Activated CD8-positive, alpha-beta memory T cell treated with anti-CD3 and anti-CD28 coated beads for 48 hours (primary cell): ENCODE measurements at regions not wholly inside any gene's neighbourhood (a gene's known extent, or its start where the extent isn't known, plus 50 kb on each side); places are given as distances from the start of the nearest gene placed in this dataset.
"Not testable (repeated sequence)": the region's sequence is repeated elsewhere in the genome, so short reads cannot be mapped to it uniquely, and the experiment has no call there.

Experiments
- DNase-seq, 3 experiments: peaks; one replicate each; pipeline ENCODE4 v3.0.0-alpha.2; 2020; ENCODE audit warnings: low read depth in 2 of 3, low spot score in 2 of 3

DNA sequence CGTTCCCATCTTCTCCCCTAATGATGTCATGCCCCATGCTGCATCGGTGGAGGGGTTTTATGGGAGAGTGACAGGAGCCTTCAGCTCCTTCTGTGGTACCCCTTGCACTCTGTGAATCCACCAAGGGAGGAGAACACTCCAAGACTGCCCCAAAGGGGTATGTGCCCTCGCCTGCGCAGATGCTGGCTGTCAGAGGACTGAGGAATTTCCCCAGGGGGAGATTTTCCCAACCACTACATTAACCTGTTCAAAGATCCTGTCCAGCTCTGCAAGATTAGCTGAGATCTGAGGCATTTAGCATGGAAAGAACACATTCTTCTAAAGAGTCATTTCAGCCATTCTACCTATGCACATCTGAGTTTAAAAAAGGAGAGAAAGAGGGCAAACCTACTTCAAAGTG is 143.2 kb upstream of the ITGA6 start:
- DNase-seq: no peak

DNA sequence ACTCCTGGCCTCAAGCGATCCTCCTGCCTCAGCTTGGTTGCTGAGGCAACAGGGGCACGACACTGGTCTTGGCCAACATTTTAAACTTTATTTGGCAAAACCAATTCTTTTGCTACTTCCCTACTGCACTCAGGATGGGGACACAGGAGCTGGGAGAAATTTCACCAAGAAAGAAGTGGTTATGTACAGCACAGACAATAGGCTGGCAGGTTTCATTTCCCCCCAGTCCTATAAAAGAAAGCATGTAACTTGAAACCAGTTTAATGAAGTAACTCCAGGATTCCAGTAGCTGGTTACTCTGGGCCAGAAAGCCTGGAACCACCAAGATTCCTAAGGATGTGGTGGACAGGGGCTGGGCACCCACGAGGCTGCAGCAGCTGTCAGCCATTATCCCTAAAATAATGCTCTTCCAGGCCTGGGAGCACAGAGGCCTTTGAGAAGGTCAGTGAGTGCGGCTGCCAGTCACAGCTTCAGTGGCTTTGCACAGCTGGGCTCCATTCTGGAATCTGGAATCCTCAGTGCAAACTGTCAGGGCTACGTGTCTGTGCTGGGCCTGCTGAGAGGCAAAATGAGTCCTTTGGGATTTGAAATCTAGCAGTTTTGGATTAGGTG is 142.3 kb upstream of the ITGA6 start:
- no peak for DNase-seq

DNA sequence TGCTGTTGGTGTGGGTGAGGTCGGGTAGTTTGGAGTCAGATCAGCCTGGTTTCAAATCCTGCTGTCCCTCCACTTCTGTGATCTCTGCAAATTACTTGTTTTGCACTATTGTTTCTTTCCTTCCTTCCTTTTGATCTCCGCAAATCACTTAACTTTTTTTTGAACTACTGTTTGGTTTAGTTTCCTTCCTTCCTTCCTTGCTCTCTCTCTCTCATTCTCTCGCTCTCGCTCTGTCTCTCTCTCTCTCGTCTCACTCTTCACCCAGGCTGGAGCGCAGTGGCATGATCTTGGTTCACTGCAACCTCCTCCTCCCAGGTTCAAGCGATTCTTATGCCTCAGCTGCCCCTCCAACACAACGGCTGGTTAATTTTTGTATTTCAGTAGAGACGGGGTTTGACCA is 141.6 kb upstream of the ITGA6 start:
- no peak for DNase-seq

DNA sequence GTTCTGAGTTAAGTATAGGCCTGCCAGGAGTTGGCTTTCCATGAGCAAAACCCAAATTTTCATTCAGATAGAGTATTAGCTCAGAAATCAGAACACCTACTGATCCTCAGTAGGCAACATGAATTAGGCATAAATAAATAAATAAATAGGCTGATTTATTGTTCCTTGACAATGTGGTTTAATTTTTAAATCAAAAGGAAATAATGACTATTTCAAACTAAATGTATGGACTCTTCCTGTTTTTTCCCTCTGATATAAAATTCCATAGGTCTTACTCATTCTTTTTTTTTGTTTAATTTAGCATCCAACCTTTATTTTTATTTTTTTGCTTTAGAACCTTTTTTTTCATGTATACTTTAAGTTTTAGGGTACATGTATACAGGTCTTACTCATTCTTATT is 140.2 kb upstream of the ITGA6 start:
- no peak for DNase-seq

DNA sequence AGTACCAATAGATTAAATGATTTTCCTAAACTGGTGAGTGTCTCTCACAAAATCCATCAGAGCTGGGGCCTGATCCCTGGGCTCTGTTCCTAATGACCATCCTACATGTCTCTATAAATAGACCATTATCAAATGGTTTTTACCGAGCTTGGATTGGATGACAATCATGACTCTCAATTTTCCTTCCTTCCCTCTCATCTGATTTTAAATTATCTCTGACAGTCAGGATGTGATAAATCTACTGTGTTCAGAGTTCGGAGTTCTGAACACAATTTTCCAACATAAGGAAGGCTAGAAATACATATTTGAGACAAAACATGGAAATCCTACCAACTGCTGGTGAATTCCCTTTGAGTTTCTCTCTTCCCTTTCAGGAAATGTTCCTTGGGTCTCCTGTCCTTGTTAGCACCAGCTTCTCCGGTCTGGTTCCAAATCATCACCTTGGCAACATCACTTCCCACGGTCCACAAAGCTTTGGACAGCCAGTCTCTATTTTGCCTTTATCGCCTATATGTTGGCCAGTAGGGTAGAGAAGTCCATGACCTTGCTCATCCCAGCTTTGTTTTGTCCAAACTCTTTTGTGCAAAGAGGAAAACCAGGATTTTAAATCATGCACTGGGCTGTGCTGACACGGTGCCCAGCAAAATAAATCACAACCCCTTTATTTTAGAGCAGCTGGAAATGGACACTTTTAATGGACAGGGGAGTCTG is 139.6 kb upstream of the ITGA6 start:
- no peak for DNase-seq

DNA sequence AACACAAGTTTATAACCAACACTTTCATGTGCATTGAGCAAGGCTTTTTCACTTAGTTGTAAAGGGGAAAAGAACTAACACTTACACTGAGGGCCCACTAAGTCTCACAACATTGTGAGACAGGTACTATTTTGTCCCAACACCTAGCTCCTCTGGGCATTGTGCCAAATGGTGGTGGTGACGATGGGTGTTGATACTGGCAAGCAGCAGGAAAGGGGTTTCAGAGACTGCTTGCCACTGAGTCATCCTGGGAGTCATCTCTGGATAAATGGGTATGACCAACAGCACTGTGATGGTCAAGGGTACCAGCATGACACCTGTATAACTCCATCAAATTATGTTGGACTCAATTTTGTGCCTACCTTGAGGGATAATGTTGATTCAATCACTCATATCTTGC is 138.8 kb upstream of the ITGA6 start:
- peak in 1 of 3 experiments; percentile 5 for DNase-seq

DNA sequence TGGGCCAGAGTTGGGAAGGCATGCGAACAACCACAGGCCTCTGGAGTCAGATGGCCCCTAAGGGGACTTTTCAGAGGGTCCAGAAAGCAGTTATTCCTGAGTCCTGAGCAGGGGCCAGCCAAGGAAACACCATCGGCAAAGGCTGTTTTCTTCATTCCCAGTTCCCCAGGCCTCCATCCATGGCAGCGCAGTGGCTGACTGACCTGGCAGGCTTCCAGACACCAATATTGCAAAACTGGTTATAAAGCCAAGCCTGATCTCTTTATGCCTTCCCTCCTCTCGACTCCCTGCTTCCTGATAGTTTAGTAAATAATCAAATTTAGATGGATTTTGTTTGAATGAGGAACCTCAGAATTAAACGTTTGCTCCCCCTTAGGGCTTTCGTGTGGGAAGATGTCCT is 133.4 kb upstream of the ITGA6 start:
- no peak for DNase-seq

DNA sequence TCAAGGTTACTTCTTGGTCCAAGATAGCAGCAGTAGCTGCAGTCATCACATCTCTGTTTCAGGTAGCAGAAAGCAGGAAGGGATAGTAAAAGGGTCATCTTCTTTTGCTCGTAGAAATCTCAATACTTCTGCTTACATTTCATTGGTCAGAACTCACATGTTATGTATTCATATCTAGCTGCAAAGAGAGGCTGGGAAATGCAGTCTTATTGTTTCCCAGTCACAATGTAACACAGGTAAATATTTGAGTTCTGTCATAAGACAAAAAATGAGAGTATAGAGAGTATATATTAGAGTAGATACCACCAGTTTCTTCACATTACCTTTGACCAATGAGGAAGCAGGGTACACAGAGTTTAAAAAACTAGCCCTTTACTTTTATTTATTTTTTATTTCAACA is 132.4 kb upstream of the ITGA6 start:
- DNase-seq: no peak

DNA sequence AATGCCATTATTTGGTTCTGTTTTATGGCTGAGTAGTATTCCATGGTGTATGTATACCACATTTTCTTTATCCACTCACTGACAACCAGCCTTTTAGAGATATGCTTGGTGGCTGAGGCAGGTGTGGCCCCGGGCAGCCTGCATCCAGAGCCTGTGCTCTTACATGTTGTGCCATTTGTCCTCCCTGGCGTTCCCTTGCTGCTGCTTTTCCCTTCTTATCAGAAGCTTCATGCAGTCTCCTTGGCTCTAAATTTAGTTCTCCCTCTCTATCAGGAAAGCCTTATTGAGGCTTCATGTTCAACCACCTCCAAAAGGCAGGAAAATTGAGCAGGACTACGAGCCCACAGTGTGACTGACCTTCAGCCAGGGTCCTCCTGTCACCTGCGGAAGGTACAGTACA is 131.7 kb upstream of the ITGA6 start:
- no peak for DNase-seq

DNA sequence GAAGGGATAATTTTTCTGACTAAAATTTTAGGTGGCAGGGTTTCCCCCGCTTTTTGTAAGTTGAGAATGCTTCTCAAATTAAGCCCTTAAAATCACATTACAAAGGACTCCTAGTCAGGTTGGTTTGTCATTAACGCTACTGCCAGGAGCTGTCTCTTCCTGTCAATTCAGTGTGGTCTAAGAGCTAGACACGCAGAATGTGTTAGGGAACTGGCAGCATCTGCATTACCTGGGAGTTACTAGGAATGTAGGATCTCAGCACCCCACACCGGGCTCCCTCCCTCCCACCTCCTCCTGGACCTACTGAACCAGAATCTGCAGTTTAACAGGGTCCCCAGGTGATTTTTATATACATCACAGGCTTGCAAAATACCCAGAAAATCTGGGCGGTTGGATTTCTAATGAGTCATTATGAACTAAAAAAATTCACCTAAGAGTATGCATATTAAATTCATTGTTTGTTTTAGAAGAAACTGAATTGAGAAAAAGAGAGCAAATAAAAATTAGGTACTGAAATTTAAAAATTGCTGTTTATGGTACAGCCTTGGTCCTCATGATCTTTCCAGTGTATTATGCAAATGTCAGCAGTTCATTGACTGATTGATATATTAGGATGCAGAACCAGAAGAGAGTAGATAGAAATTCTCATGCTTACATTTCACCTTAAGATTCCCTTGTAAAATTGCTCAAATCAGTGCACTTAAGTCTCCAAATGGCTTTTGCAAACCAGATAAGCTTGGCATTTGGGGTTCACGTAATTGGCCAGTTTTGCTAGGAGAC is 130.9 kb upstream of the ITGA6 start:
- DNase-seq: no peak

DNA sequence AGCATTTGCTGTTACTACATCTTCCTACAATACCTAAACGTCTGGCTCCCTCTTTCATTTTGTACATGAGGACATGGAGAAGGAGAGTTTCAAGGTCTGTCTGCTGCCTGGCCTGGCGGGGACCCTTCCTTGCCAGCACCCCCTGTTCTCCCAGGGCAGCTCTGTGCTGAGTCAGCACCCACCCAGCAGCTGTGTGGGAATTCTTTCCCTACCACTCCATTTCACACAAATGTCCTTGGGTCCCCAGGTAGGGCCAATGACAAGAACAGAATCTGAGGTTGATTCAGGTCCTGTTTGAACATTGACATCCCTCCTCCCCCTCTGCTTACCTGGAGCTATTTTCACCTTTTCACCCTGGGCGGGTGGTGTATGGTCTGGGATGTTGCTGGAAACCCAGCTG is 129.9 kb upstream of the ITGA6 start:
- no peak for DNase-seq

DNA sequence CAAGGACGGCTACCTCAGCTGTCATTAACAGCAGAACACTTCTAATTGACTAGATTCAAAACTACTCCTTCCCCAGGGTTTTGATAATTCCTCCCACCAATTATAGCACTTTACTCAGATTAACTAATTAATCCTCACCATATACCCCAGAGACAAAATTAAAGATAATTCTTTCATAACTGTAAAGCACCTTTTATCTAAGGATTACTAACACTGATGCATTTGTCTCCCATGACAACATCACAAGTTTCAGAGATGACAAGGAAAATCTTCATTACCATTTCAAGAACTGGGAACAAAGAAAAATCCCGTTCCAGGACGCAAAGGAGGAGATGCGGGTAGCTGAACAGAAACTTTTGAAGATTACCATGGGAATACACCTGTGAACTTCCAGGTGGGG is 129.4 kb upstream of the ITGA6 start:
- DNase-seq: no peak

DNA sequence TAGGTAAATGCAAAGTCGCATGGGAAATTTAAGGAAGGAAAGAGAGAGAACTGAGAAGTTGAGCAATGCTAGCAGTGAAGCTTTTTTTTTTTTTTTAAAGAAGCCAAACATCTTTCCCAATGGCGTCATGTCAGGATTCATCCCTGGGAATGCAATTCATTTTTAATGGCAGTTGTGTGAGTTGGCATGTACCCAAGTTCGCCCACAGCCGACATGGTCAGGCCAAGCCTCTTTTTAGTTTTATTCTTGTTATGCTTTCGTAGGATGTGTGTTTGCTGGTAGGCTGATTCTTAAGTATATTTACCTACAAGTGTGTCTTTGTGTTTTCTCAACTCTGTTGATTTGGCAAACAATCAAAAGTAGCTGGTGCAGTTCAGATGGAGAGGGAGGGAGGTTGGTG is 127.6 kb upstream of the ITGA6 start:
- DNase-seq: no peak

DNA sequence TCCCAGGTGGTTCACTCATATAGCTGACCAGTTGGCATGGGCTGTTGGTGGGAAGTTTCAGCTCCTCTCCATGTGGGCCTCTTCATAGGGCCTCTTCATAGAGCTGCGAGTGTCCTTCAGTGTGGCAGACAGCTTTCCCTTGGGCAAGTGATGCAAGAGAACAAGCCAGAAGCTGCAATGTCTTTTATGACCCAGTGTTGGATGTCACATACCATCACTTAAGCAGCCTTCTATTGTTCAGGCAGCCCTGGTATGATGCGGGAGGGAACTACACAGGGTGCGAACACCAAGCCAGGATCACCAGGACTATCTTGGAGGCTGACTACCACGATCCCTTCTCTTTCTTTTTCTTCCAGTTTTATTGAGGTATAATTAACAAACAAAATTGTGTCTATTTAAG is 126.5 kb upstream of the ITGA6 start:
- no peak for DNase-seq

DNA sequence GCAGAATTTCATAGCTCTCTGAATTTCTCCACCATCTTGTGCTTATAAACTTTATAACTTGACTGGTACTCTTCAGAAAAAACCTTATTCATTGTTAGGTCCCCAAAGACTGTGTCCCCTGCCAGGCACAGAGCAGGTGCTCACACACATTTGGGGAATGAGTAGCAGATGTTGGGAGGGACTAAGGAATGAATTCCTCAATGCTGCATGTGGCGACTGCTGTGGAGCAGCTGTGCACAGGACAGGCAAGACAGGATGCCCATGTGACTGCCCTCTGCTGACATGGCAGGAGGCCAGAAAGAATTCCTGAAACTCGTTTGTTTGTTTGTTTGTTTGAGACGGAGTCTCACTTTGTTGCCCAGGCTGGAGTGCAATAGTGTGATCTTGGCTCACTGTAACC is 122.3 kb upstream of the ITGA6 start:
- no peak for DNase-seq

DNA sequence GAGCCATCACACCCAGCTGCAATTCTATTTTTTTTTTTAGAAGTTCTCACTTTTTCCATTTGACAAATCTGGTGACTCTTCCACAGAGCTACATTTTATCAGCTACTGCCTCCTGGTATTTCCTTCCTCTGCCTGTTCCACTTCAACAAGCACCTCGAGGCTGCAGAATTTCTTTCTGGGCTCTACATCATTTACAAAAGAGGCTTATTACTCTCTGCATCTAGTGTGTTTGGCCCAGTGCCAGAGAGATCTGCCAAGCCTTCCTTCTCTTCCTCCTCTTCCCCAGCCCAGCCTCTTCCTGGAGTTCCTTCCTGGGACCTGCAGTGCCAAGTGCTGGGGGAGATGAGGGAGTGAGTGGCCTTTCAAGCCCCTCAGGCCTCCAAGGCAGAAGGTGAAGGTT is 119.6 kb upstream of the ITGA6 start:
- DNase-seq: no peak

DNA sequence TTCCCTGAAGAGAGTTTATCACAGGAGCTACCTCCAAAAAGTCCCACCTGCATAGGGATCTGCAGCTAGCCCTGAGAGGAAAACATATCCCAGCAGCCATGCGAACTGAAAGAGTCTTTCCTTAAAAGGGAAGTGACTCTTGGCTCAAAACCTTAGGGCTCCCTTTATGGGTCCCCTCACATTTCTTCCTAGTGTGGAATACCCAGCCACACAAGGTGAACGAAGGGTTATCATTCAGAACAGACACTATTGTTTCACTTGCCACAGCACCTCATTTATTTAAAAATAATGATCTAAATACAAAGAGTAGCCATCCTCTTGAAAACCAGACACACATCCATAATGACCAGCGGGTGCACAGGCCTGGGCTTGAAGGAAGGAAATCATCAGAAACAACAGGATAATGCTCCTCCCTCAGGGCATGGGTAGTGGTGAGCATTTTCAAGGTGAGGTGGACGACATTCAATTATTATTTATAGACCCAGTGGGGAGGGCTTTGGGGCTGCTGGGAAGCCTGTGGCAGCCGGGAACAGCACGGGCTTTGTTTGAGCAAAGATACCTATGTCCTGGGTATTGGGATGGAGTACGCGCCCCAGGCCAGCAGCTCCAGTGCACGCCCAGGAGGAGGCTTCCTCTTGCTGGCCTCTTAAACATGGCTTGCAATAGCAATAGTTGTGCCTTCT is 119.0 kb upstream of the ITGA6 start:
- no peak for DNase-seq

DNA sequence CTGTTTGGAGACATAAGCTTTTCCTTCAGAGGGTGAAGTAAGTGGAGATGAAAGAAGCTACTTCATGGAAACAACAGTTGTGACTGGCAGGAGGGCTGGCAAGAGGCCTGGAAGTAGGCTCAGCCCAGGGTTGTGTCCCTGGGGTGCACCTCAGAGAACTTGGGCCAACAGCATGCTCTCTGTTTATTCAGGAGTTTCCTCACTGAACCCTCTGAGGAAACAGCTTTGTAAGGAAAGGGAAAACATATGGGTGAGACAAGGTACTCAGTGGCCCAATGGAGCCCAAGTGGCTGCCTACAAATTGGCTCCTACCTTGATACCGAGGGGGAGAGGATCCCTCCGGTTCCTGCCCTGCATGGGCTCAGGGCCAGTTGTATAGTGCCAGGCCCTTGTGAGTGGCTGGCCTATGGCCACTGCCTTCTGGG is 115.5 kb upstream of the ITGA6 start:
- DNase-seq: no peak

DNA sequence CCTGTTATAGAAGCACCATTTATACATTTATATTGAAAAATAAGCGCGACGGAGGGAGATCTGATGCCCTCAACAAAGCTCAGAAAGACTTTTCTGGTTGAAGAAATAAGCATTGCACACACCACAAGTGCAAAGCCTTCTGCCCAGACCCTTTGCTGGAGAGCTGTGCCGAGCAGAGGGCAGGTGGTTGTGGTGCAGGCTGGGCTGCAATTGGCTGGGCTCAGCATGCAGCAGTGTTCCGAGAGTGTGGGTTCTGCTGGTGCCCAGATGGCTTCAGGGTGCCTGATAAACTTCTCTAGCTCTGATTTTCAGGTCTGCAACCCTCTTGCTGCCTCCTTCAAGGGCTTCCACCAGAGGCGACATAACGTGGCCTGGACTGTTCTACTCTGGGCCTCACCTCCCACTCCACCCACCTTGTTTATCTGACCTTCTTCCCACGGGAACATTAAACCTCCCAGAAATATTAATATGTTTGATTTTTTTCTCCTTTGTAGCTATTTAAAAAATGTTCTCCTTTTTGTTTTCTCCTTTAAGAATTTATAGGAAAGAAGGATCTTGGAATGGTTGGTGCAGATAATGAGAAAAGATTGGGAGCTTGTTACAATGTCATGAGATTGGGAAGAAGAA is 113.6 kb upstream of the ITGA6 start:
- DNase-seq: no peak

DNA sequence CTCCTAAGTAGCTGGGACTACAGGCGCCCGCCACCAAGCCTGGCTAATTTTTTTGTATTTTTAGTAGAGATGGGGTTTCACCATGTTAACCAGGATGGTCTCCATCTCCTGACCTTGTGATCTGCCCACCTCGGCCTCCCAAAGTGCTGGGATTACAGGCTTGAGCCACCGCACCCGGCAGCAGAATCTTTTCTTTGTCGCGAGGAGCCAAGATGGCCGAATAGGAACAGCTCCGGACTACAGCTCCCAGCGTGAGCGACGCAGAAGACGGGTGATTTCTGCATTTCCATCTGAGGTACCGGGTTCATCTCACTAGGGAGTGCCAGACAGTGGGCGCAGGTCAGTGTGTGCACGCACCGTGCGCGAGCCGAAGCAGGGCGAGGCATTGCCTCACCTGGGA is 112.3 kb upstream of the ITGA6 start:
- not testable (repeated sequence) for DNase-seq

DNA sequence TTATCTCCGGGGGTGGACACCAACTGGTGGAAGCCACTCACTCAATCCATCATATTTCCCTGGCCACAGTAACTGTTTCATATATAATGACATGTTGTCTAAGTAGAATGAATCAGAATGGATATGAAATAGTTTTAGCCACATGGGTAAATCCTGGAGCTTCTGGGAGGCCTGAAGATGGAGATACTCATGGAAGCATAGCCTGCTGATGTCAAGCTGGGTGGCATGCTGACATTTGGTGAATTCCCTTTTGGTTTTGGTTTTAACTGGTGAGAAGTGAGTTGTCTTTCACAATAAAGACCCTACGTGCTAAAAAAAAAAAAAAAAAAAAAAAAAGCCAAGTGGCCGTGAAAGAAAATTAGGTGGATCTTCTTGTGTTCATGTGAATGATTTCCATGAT is 105.3 kb upstream of the ITGA6 start:
- DNase-seq: no peak
